ENCODE measurements at regions not wholly inside any gene's neighbourhood (a gene's known extent, or its start where the extent isn't known, plus 50 kb on each side); places are given as distances from the start of the nearest gene placed in this dataset.

DNA sequence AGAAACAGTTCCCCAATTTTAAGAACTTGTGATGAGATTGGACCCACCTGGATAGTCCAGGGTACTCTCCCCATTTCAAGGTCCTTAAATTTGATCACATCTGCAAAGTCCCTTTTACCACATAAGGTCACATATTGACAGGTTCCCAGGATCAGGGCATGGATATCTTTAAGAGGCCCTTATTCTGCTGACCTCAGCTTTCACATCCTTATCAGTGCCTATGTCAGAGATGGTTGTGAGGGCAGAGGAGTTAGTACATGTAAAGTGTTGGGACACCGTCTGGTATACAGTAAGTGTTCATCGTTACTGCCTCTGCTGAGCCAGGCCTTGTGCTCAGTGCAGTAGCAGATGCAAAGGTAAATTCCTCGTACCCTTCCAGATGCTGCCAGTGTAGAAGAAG lies 375.4 kb upstream of the ASIC2 start:
- H3K27ac ChIP-seq (ENCODE audit: low read length), result no peak overlapping the region
- DNase-seq, result no peak
- H3K4me1 ChIP-seq (ENCODE audit: low read length), result no peaks in the 10 kb centered on the region
- H3K9me2 ChIP-seq (replicated peaks; ENCODE audit: insufficient read depth, low read length), result no peaks in the 10 kb centered on the region
- H3K36me3 ChIP-seq (replicated peaks; ENCODE audit: insufficient read depth, low read length), result no peaks in the 10 kb centered on the region
- no peaks in the 10 kb centered on the region for H3F3A ChIP-seq (ENCODE audit: insufficient read depth, low read length)
- H3K4me2 ChIP-seq (ENCODE audit: low read depth, low read length), result no peak overlapping the region
- no peak overlapping the region for H3K9ac ChIP-seq (ENCODE audit: low read length)
- H3K27me3 ChIP-seq (replicated peaks; ENCODE audit: insufficient read depth, low read length), result no peaks in the 10 kb centered on the region
- H3K4me3 ChIP-seq (ENCODE audit: low read length), result no peak overlapping the region
- no peaks in the 10 kb centered on the region for H3K9me3 ChIP-seq (replicated peaks; ENCODE audit: insufficient read depth, low read length)
- H3K79me2 ChIP-seq (ENCODE audit: low read length), result no peaks in the 10 kb centered on the region
- TF ChIP-seq, protein P1, sequence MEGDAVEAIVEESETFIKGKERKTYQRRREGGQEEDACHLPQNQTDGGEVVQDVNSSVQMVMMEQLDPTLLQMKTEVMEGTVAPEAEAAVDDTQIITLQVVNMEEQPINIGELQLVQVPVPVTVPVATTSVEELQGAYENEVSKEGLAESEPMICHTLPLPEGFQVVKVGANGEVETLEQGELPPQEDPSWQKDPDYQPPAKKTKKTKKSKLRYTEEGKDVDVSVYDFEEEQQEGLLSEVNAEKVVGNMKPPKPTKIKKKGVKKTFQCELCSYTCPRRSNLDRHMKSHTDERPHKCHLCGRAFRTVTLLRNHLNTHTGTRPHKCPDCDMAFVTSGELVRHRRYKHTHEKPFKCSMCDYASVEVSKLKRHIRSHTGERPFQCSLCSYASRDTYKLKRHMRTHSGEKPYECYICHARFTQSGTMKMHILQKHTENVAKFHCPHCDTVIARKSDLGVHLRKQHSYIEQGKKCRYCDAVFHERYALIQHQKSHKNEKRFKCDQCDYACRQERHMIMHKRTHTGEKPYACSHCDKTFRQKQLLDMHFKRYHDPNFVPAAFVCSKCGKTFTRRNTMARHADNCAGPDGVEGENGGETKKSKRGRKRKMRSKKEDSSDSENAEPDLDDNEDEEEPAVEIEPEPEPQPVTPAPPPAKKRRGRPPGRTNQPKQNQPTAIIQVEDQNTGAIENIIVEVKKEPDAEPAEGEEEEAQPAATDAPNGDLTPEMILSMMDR (IDR thresholded peaks at IDR 0.05; ENCODE audit: low read length), result no peak
- TF ChIP-seq EZH2phosphoT487 (IDR thresholded peaks at IDR 0.05; ENCODE audit: low read length) (no peak), EZH2 (optimal IDR thresholded peaks at IDR 0.05; ENCODE audit: low read depth, low read length) (no peak)
- no peaks in the 10 kb centered on the region for H4K20me1 ChIP-seq (ENCODE audit: insufficient read depth, low read length)
- H2AFZ ChIP-seq (ENCODE audit: low read length), result no peak overlapping the region

DNA sequence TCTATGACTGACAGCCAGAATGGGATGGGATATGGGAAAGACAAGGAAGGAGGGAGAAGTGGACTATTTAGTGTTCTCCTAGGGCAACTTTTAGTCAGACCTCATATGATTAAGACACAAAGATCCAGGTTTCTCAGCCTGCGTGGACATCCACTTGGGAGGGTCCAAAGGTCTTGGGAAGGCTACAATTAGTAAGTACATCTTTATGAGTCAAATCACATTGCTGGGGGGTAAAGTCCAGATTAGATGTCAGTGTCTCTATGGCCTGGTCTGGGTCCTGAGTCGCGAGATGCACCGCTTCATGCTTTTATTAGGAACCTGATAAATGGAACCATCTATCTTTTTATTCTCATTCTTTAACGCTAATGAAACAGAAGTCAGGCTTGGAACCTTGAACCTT lies 378.4 kb upstream of the ASIC2 start:
- Histone ChIP-seq H3K9me3 (replicated peaks; ENCODE audit: insufficient read depth, low read length) (no peaks in the 10 kb centered on the region), H3F3A (ENCODE audit: insufficient read depth, low read length) (no peaks in the 10 kb centered on the region), H3K4me1 (ENCODE audit: low read length) (no peaks in the 10 kb centered on the region), H3K4me2 (ENCODE audit: low read depth, low read length) (no peak overlapping the region), H2AFZ (ENCODE audit: low read length) (no peak overlapping the region), H3K79me2 (ENCODE audit: low read length) (no peaks in the 10 kb centered on the region), H3K9me2 (replicated peaks; ENCODE audit: insufficient read depth, low read length) (no peaks in the 10 kb centered on the region), H3K27me3 (replicated peaks; ENCODE audit: insufficient read depth, low read length) (no peaks in the 10 kb centered on the region), H3K27ac (ENCODE audit: low read length) (no peak overlapping the region), H4K20me1 (ENCODE audit: insufficient read depth, low read length) (no peaks in the 10 kb centered on the region), H3K9ac (ENCODE audit: low read length) (no peak overlapping the region), H3K4me3 (ENCODE audit: low read length) (no peak overlapping the region), H3K36me3 (replicated peaks; ENCODE audit: insufficient read depth, low read length) (no peaks in the 10 kb centered on the region)
- TF ChIP-seq, protein P1 (IDR thresholded peaks at IDR 0.05; ENCODE audit: low read length), result no peak
- no peak for DNase-seq

DNA sequence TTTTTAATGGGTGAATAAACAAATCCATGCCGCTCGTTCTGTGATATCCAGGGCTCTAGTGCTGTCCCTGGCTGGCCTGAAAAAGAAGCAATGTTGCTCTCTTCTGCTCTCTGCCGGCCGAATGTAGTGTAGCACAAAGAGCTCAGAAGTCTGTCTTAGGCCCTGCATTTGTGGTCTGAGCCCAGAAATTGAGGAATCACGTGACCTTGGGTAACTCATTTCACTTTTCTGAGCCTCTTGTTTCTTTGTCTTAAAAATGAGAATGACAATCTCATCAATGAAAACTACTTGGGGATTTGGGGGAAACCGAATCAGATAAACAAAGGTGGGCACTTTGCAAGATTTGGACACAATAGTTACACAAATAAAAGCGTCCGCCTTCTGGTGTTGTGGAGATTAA lies 381.6 kb upstream of the ASIC2 start:
- Histone ChIP-seq H3F3A (ENCODE audit: insufficient read depth, low read length) (no peaks in the 10 kb centered on the region), H4K20me1 (ENCODE audit: insufficient read depth, low read length) (no peaks in the 10 kb centered on the region), H3K79me2 (ENCODE audit: low read length) (no peaks in the 10 kb centered on the region), H3K4me3 (ENCODE audit: low read length) (no peak overlapping the region), H3K4me1 (ENCODE audit: low read length) (no peaks in the 10 kb centered on the region), H3K9me3 (replicated peaks; ENCODE audit: insufficient read depth, low read length) (no peaks in the 10 kb centered on the region), H3K27me3 (replicated peaks; ENCODE audit: insufficient read depth, low read length) (no peaks in the 10 kb centered on the region), H3K9me2 (replicated peaks; ENCODE audit: insufficient read depth, low read length) (no peaks in the 10 kb centered on the region), H3K4me2 (ENCODE audit: low read depth, low read length) (no peak overlapping the region), H3K27ac (ENCODE audit: low read length) (no peak overlapping the region), H3K36me3 (replicated peaks; ENCODE audit: insufficient read depth, low read length) (no peaks in the 10 kb centered on the region), H2AFZ (ENCODE audit: low read length) (no peak overlapping the region), H3K9ac (ENCODE audit: low read length) (no peak overlapping the region)
- TF ChIP-seq, protein P1 (IDR thresholded peaks at IDR 0.05; ENCODE audit: low read length), result peak; percentile 76
- TF ChIP-seq EZH2 (optimal IDR thresholded peaks at IDR 0.05; ENCODE audit: low read depth, low read length) (no peak), EZH2phosphoT487 (IDR thresholded peaks at IDR 0.05; ENCODE audit: low read length) (no peak)
- DNase-seq, result peak; percentile 79

Measured in MM.1S (cell line).